ENCODE measurements at regions not wholly inside any gene's neighbourhood (a gene's known extent, or its start where the extent isn't known, plus 50 kb on each side); places are given as distances from the start of the nearest gene placed in this dataset.

DNA sequence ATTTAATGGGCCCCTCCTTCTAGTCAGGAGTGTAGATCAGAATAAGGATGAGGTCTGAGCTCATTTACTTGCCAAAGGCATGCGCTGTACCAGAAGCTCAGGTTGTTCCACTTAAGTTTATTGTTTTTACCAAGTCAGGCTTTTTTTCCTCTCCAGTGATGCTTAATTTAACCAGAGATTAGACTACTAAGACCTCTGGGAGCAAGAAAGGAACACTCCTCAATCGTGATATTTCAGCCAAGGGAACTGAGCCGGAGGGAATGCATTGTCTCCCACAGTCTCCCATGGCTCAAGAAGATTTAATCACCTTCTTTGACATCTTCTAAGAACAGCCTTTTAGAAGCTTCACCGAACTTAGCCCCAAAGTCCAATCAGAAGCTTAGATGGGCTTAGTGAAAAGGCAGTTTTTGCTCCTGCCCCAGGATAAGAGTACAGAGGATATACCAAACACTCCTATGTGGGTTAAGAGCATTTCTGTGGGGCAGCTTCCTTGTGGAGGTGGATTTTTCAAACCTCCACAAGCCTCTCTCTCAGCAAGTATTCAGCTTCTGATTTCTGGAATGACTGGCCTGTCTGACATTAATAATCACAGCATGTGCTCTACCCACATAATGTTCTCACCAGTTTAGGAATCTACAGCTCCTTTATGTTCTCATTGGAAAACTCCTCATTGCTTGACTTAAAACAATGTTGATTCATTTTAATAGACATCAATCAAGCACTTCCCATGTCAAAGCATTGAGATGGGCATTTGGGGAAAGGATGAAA is 322.7 kb downstream of the SUCLA2 start:
- no peak overlapping the region for H3K27ac ChIP-seq

DNA sequence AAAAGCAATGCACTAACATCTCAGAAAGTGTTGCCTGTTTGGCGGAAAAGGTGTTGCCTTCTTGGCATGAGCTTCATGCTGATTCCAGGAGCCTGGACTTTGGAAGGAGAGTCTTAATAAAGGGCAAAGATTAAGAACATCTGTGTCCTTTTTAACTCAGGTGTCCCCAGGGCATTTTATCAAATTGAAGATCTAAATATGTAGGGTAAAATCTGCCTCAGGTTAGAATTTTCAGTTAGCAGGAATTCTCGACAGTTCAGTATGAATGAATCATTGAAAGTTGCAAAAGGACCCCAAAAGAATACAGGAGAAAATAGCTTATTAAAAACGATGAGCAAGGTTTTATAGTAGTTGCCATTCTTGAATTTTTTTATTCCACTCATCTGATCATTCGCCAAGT is 325.2 kb downstream of the SUCLA2 start:
- H3K27ac ChIP-seq: no peak overlapping the region
- TF ChIP-seq, protein P1, sequence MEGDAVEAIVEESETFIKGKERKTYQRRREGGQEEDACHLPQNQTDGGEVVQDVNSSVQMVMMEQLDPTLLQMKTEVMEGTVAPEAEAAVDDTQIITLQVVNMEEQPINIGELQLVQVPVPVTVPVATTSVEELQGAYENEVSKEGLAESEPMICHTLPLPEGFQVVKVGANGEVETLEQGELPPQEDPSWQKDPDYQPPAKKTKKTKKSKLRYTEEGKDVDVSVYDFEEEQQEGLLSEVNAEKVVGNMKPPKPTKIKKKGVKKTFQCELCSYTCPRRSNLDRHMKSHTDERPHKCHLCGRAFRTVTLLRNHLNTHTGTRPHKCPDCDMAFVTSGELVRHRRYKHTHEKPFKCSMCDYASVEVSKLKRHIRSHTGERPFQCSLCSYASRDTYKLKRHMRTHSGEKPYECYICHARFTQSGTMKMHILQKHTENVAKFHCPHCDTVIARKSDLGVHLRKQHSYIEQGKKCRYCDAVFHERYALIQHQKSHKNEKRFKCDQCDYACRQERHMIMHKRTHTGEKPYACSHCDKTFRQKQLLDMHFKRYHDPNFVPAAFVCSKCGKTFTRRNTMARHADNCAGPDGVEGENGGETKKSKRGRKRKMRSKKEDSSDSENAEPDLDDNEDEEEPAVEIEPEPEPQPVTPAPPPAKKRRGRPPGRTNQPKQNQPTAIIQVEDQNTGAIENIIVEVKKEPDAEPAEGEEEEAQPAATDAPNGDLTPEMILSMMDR (conservative IDR thresholded peaks at IDR 0.05): no peak

More for the DNA sequence above, 322.7 kb downstream of the SUCLA2 start:
- TF ChIP-seq, protein P1 (conservative IDR thresholded peaks at IDR 0.05): no peak

- TF ChIP-seq, protein P1 (conservative IDR thresholded peaks at IDR 0.05): no peak
- H3K27ac ChIP-seq: no peak overlapping the region
Observed at GRCh38 chr13:47673009-47673850, 327.8 kb downstream of the SUCLA2 start.

- TF ChIP-seq, protein P1 (conservative IDR thresholded peaks at IDR 0.05): no peak
- H3K27ac ChIP-seq: no peak overlapping the region
Observed at GRCh38 chr13:47672245-47673008, 328.6 kb downstream of the SUCLA2 start.

GRCh38 chr13:47671776-47672175 is 329.3 kb downstream of the SUCLA2 start:
- no peak overlapping the region for H3K27ac ChIP-seq
- TF ChIP-seq, protein P1 (conservative IDR thresholded peaks at IDR 0.05): no peak

GRCh38 chr13:47665043-47665442 is 336.0 kb downstream of the SUCLA2 start:
- TF ChIP-seq, protein P1 (conservative IDR thresholded peaks at IDR 0.05): no peak
- H3K27ac ChIP-seq: no peak overlapping the region

GRCh38 chr13:47661076-47661475 is 340.0 kb downstream of the SUCLA2 start:
- no peak overlapping the region for H3K27ac ChIP-seq
- TF ChIP-seq, protein P1 (conservative IDR thresholded peaks at IDR 0.05): no peak
